NB4 (cell line): ENCODE measurements at regions not wholly inside any gene's neighbourhood (a gene's known extent, or its start where the extent isn't known, plus 50 kb on each side); places are given as distances from the start of the nearest gene placed in this dataset.

ENCODE experiments used
- MAX ChIP-seq: IDR thresholded peaks from 2 replicates; pipeline ENCODE4 v1.6.1; 2011; ENCODE audit warnings: low read depth, low read length
- POLR2A ChIP-seq: IDR thresholded peaks from 2 replicates; pipeline ENCODE4 v1.6.1; 2011; ENCODE audit warnings: mild to moderate bottlenecking; ENCODE audit not compliant: insufficient read length; ENCODE audit errors: extremely low read depth
- TF ChIP-seq, protein P1 (sequence below): IDR thresholded peaks from one replicate; pipeline ENCODE4 v1.5.1; 2012; ENCODE audit warnings: low read depth, low read length

- TF ChIP-seq, protein P1, sequence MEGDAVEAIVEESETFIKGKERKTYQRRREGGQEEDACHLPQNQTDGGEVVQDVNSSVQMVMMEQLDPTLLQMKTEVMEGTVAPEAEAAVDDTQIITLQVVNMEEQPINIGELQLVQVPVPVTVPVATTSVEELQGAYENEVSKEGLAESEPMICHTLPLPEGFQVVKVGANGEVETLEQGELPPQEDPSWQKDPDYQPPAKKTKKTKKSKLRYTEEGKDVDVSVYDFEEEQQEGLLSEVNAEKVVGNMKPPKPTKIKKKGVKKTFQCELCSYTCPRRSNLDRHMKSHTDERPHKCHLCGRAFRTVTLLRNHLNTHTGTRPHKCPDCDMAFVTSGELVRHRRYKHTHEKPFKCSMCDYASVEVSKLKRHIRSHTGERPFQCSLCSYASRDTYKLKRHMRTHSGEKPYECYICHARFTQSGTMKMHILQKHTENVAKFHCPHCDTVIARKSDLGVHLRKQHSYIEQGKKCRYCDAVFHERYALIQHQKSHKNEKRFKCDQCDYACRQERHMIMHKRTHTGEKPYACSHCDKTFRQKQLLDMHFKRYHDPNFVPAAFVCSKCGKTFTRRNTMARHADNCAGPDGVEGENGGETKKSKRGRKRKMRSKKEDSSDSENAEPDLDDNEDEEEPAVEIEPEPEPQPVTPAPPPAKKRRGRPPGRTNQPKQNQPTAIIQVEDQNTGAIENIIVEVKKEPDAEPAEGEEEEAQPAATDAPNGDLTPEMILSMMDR, result no peak
- no peak for TF ChIP-seq POLR2A
- TF ChIP-seq MAX, result no peak
Measured at GRCh38 chr4:137946453-137947174, 295.5 kb downstream of the SLC7A11 start.
